ENCODE measurements at regions not wholly inside any gene's neighbourhood (a gene's known extent, or its start where the extent isn't known, plus 50 kb on each side); places are given as distances from the start of the nearest gene placed in this dataset.

DNA sequence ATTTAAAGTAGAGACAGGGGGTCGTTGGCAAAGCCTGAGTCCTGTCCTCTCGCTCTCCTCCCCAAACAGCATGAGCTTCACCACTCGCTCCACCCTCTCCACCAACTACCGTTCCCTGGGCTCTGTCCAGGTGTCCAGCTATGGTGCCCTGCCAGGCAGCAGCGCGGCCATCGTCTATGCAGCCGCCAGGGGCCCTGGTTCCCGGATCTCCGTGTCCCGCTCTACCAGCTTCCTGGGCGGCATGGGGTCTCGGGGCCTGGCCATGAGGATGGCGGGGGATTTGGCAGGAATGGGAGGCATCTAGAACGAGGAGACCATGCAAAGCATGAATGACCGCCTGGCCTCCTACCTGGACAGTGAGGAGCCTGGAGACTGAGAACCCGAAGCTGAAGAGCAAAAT, 1117.2 kb upstream of the MIR17HG start:
- TF ChIP-seq POLR2A (IDR thresholded peaks at IDR 0.05) (no peak), POLR2AphosphoS5 (IDR thresholded peaks at IDR 0.05) (no peak)
- TF ChIP-seq, protein P1, sequence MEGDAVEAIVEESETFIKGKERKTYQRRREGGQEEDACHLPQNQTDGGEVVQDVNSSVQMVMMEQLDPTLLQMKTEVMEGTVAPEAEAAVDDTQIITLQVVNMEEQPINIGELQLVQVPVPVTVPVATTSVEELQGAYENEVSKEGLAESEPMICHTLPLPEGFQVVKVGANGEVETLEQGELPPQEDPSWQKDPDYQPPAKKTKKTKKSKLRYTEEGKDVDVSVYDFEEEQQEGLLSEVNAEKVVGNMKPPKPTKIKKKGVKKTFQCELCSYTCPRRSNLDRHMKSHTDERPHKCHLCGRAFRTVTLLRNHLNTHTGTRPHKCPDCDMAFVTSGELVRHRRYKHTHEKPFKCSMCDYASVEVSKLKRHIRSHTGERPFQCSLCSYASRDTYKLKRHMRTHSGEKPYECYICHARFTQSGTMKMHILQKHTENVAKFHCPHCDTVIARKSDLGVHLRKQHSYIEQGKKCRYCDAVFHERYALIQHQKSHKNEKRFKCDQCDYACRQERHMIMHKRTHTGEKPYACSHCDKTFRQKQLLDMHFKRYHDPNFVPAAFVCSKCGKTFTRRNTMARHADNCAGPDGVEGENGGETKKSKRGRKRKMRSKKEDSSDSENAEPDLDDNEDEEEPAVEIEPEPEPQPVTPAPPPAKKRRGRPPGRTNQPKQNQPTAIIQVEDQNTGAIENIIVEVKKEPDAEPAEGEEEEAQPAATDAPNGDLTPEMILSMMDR (IDR thresholded peaks at IDR 0.05), result no peak

Data from sigmoid colon (tissue), 4 donors.